ENCODE measurements at regions not wholly inside any gene's neighbourhood (a gene's known extent, or its start where the extent isn't known, plus 50 kb on each side); places are given as distances from the start of the nearest gene placed in this dataset.

GRCh38 chr11:28537822-28538221 lies 429.6 kb downstream of the METTL15 start:
- no peaks in the 10 kb centered on the region for H3K4me1 Mint-ChIP-seq (ENCODE audit: low read depth)
- H3K36me3 Mint-ChIP-seq (ENCODE audit: low read depth), result no peaks in the 10 kb centered on the region
- no peak overlapping the region for H3K27ac Mint-ChIP-seq
- peaks cover 7% of the 10 kb centered on the region for H3K27me3 Mint-ChIP-seq
- H3K9me3 Mint-ChIP-seq, result peaks cover 4% of the 10 kb centered on the region
- H3K4me3 Mint-ChIP-seq, result no peak overlapping the region

GRCh38 chr11:28536504-28537267 lies 428.5 kb downstream of the METTL15 start:
- Mint-ChIP-seq H3K27me3 (peaks cover 7% of the 10 kb centered on the region), H3K36me3 (ENCODE audit: low read depth) (no peaks in the 10 kb centered on the region), H3K4me3 (no peak overlapping the region), H3K27ac (no peak overlapping the region), H3K4me1 (ENCODE audit: low read depth) (no peaks in the 10 kb centered on the region), H3K9me3 (peaks cover 4% of the 10 kb centered on the region)

- H3K9me3 Mint-ChIP-seq, result peaks cover 4% of the 10 kb centered on the region
- no peaks in the 10 kb centered on the region for H3K36me3 Mint-ChIP-seq (ENCODE audit: low read depth)
- H3K4me1 Mint-ChIP-seq (ENCODE audit: low read depth), result no peaks in the 10 kb centered on the region
- no peak overlapping the region for H3K27ac Mint-ChIP-seq
- H3K4me3 Mint-ChIP-seq, result no peak overlapping the region
- H3K27me3 Mint-ChIP-seq, result no peaks in the 10 kb centered on the region
Observed at GRCh38 chr11:28535677-28536076, 427.5 kb downstream of the METTL15 start.

GRCh38 chr11:28529540-28530410 lies 421.6 kb downstream of the METTL15 start:
- Mint-ChIP-seq H3K4me1 (ENCODE audit: low read depth) (no peaks in the 10 kb centered on the region), H3K27ac (no peak overlapping the region), H3K27me3 (no peaks in the 10 kb centered on the region), H3K9me3 (peaks cover 12% of the 10 kb centered on the region), H3K4me3 (no peak overlapping the region), H3K36me3 (ENCODE audit: low read depth) (peaks cover 9% of the 10 kb centered on the region)

GRCh38 chr11:28529046-28529445 lies 420.9 kb downstream of the METTL15 start:
- Mint-ChIP-seq H3K27me3 (no peaks in the 10 kb centered on the region), H3K27ac (no peak overlapping the region), H3K36me3 (ENCODE audit: low read depth) (peaks cover 9% of the 10 kb centered on the region), H3K4me1 (ENCODE audit: low read depth) (no peaks in the 10 kb centered on the region), H3K4me3 (no peak overlapping the region), H3K9me3 (peaks cover 20% of the 10 kb centered on the region)

GRCh38 chr11:28528217-28528616 lies 420.0 kb downstream of the METTL15 start:
- H3K9me3 Mint-ChIP-seq, result peaks cover 23% of the 10 kb centered on the region
- H3K27me3 Mint-ChIP-seq, result no peaks in the 10 kb centered on the region
- no peaks in the 10 kb centered on the region for H3K4me1 Mint-ChIP-seq (ENCODE audit: low read depth)
- no peak overlapping the region for H3K27ac Mint-ChIP-seq
- H3K4me3 Mint-ChIP-seq, result no peak overlapping the region
- peaks cover 9% of the 10 kb centered on the region for H3K36me3 Mint-ChIP-seq (ENCODE audit: low read depth)

- Mint-ChIP-seq H3K36me3 (ENCODE audit: low read depth) (peaks cover 9% of the 10 kb centered on the region), H3K4me3 (no peak overlapping the region), H3K9me3 (peaks cover 23% of the 10 kb centered on the region), H3K4me1 (ENCODE audit: low read depth) (no peaks in the 10 kb centered on the region), H3K27ac (no peak overlapping the region), H3K27me3 (no peaks in the 10 kb centered on the region)
Observed at GRCh38 chr11:28526406-28526751, 418.2 kb downstream of the METTL15 start.

GRCh38 chr11:28525636-28526405 lies 417.6 kb downstream of the METTL15 start:
- Mint-ChIP-seq H3K27ac (no peak overlapping the region), H3K27me3 (no peaks in the 10 kb centered on the region), H3K4me3 (no peak overlapping the region), H3K36me3 (ENCODE audit: low read depth) (peaks cover 9% of the 10 kb centered on the region), H3K9me3 (peaks cover 23% of the 10 kb centered on the region), H3K4me1 (ENCODE audit: low read depth) (no peaks in the 10 kb centered on the region)

GRCh38 chr11:28524098-28524497 lies 415.9 kb downstream of the METTL15 start:
- Mint-ChIP-seq H3K4me1 (ENCODE audit: low read depth) (no peaks in the 10 kb centered on the region), H3K27ac (no peak overlapping the region), H3K9me3 (peaks cover 23% of the 10 kb centered on the region), H3K36me3 (ENCODE audit: low read depth) (peaks cover 9% of the 10 kb centered on the region), H3K27me3 (no peaks in the 10 kb centered on the region), H3K4me3 (no peak overlapping the region)

- H3K27ac Mint-ChIP-seq, result no peak overlapping the region
- H3K27me3 Mint-ChIP-seq, result no peaks in the 10 kb centered on the region
- peaks cover 4% of the 10 kb centered on the region for H3K36me3 Mint-ChIP-seq (ENCODE audit: low read depth)
- H3K4me1 Mint-ChIP-seq (ENCODE audit: low read depth), result no peaks in the 10 kb centered on the region
- no peak overlapping the region for H3K4me3 Mint-ChIP-seq
- H3K9me3 Mint-ChIP-seq, result peaks cover 16% of the 10 kb centered on the region
Observed at GRCh38 chr11:28521075-28521474, 412.9 kb downstream of the METTL15 start.

- Mint-ChIP-seq H3K9me3 (peaks cover 14% of the 10 kb centered on the region), H3K4me1 (ENCODE audit: low read depth) (no peaks in the 10 kb centered on the region), H3K36me3 (ENCODE audit: low read depth) (peaks cover 1% of the 10 kb centered on the region), H3K27ac (no peak overlapping the region), H3K27me3 (no peaks in the 10 kb centered on the region), H3K4me3 (no peak overlapping the region)
Observed at GRCh38 chr11:28520291-28520690, 412.1 kb downstream of the METTL15 start.

- Mint-ChIP-seq H3K4me3 (no peak overlapping the region), H3K36me3 (ENCODE audit: low read depth) (no peaks in the 10 kb centered on the region), H3K4me1 (ENCODE audit: low read depth) (no peaks in the 10 kb centered on the region), H3K27ac (no peak overlapping the region), H3K27me3 (no peaks in the 10 kb centered on the region), H3K9me3 (peaks cover 3% of the 10 kb centered on the region)
Observed at GRCh38 chr11:28518825-28519224, 410.6 kb downstream of the METTL15 start.

- peaks cover 5% of the 10 kb centered on the region for H3K9me3 Mint-ChIP-seq
- H3K4me1 Mint-ChIP-seq (ENCODE audit: low read depth), result no peaks in the 10 kb centered on the region
- no peaks in the 10 kb centered on the region for H3K27me3 Mint-ChIP-seq
- H3K4me3 Mint-ChIP-seq, result no peak overlapping the region
- H3K27ac Mint-ChIP-seq, result no peak overlapping the region
- no peaks in the 10 kb centered on the region for H3K36me3 Mint-ChIP-seq (ENCODE audit: low read depth)
Observed at GRCh38 chr11:28517621-28518020, 409.4 kb downstream of the METTL15 start.

GRCh38 chr11:28514391-28514790 lies 406.2 kb downstream of the METTL15 start:
- no peak overlapping the region for H3K4me3 Mint-ChIP-seq
- no peaks in the 10 kb centered on the region for H3K27me3 Mint-ChIP-seq
- H3K27ac Mint-ChIP-seq, result no peak overlapping the region

More at GRCh38 chr11:28514391-28514790, 406.2 kb downstream of the METTL15 start:
- Mint-ChIP-seq H3K9me3 (peaks cover 5% of the 10 kb centered on the region), H3K4me1 (ENCODE audit: low read depth) (no peaks in the 10 kb centered on the region), H3K36me3 (ENCODE audit: low read depth) (no peaks in the 10 kb centered on the region)

Measured in stimulated activated naive CD8-positive, alpha-beta T cell treated with anti-CD3 and anti-CD28 coated beads, Interleukin-15, Interleukin-2, amounts not matched to agents 100 ng/mL and 50 ng/mL, for 24 hours (primary cell).